ENCODE measurements at regions not wholly inside any gene's neighbourhood (a gene's known extent, or its start where the extent isn't known, plus 50 kb on each side); places are given as distances from the start of the nearest gene placed in this dataset.

DNA sequence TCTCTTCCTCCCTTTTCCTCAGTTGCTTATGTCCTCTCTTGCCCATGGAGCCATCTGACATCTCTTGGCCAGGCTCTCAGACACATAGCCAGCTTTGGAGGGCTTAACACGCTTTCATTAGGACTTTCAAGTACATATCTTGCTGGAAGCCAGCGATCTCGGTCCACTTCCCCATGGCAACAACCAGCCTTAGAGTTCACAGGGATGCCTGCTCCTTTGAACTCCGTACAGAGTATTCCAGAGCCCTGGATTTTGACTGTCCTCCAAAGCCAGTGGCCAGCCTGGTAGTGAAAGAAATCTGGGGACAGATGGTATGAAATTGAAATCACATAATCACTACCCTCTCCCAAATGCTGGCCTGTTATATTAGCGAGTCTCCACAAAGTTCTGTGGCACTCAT lies 370.5 kb upstream of the NPVF start:
- TF ChIP-seq CTCF (IDR thresholded peaks at IDR 0.05) = no peak
- no peak for TF ChIP-seq POLR2A (IDR thresholded peaks at IDR 0.05)

Data from Peyer's patch (tissue), 4 donors.